ENCODE measurements at regions not wholly inside any gene's neighbourhood (a gene's known extent, or its start where the extent isn't known, plus 50 kb on each side); places are given as distances from the start of the nearest gene placed in this dataset.
A peak's percentile ranks its signal among the peaks of the same experiment; 100 is the strongest.

DNA sequence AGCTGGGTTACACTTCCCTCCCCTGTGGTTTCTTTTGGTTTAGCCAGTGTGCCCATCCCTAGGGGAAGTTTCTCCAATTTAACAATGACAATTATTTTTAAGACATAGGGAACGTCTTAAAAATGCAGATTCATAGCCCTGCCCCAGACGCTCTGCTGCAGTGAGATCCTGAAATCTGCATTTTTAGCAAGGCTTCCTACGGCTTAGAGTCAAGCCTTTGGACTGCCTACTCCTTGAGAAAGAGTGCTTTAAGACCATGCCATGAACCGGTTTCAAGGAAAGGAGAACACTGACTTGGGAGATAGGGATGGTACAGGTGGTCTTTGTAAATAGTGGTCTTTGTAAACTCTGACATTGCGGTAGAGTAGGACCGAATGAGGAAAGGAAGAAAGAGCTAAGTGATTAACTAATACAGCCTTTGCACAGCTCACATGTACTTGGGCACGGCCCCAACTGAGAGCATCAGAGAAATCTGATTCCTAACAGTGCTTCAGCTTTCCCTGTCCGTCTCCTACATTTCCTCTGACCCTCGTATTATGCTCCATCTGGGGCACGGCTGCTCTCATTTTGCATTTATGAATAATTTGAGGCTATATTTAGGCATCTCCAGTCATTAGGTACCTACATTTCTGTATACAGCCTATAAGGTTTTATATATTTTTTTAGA lies 217.6 kb upstream of the TANK start:
- no peak for DNase-seq

DNA sequence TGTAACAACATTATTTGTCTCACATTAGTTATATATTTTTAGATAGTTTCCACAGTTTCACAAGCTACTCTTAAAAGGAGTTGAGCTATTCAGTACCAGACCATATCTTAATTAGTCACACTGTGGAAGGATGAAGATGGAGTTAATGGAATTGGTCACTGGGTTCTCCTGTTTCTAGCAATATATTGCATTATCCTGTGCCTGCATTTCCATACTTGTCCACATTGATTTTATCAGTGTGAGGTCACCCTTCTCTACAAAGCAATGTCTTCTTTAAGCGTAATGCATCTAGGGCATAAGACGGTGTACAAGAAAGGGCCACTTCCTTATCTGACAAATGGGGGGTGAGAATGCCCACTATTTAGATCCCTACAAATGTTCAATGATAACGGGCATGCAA lies 216.8 kb upstream of the TANK start:
- DNase-seq = no peak

DNA sequence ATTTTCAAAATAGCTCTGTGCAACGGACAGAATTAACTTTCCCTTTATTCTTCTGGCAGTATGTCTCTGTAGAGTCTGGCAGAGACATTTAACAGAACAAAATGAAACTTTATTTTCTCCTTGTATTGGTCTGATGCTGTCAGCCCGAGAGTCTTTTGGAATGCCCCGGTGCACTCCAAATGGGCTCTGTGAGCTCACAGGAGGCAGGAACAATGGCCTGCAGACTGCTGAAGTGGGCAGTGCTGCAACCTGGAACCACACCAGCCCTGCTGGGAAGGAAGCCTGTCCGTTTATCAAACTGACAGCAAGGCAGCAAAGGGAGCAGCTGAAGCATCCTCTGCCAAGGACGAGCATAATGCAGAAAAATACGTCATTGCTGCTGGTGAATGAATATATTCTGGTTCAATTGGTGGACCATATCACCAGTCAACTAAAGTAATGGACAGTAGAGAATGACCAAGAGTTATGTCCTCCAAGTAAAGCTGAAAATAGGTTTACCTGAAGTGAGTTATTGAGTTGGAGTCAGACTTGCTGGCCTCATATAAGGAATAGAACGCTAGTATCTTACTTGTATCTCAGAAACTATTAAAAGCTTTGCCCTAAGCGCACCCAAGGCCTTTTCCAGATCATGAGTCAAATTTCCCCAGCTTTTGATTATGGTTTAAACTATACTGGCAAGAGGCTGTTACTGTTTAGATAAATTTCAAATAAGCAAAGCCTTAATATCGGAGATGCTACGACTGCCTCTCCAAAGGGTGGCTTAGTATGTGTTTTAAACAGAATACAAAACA lies 207.6 kb upstream of the TANK start:
- peak in 5 of 56 donors; percentile 3 to 29 (median 9) for DNase-seq

DNA sequence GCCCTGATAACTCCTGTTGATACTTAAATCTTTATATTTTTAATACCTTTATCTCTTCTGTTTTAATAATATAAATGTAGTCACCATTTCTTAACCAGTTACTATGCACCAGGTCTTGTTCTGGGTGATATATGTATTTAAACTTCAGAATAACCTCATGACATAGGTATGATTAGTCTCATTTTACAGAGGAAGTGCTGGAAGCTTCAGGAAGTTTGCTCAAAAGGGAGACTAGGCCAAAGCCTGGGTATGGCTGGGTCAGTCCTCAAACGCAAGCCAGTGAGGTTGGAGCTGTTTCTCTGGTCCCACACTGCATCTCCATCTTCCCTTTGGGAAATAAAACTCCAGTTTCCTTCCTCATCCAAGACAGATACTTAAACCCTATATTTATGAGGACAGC lies 204.7 kb upstream of the TANK start:
- DNase-seq = no peak

DNA sequence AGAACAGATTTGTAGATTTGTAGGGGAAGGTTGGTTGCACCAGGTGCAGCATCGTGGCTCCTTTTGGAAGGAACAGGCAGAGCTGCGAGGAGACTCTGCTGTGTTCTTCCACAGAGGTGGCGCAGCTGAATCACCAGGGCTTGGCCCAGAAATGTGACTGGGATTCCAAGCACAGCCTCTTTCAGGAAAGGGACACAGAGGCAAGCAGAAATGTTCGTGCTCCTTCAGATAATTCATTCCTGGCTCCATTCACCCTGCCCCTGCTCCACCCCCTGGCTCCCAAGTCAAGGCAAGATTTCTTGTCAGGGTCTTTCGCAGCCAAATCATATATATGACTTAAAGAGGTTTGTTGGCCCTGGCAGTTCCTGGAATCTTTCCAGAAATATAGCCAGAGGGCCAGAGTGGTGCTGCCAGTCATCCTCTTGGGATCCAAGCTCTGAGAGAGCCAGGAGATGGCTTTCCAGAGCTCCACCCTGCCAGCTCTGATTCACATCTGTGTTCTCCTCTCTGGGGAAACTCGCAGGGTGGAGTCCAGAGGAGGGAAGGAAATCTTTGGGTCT lies 203.9 kb upstream of the TANK start:
- peak in 2 of 56 donors; percentile 2 to 8 for DNase-seq

DNA sequence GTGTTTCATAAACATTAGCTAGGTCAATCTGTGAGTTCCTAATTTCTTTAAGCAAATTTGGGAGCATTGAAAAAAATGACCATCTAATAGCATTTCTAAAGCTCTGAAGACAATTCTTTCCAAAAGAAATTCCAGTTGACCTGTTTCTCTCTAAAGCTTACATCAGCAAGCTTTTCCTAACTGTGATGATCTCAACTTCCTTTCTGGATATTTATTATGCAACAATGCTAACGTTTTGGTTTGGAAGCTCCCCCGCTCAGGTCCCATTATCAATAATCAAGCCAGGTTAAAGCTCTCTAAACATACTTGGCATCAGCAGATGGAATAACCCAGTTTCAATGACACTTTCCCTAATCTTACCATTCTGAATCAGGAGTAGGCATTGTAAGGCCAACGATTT lies 196.3 kb upstream of the TANK start:
- no peak for DNase-seq

DNA sequence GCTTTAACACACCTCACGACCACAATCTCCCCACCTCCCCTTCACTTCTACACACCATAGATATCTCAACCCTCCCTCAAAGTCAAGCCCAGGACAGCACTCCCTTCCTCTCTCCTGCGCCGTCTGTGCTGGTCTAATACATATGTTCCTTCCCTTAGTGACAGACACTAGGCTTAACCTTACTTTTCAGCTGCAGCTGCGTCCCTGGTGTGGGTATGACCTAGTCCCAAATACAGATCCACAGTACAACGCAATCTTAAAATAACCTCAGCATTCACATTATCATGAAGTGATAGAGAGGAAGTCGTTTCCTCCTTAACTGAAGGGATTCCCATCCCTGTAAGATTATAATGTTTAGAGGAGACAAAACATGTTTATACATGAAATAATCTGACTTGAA lies 192.7 kb upstream of the TANK start:
- no peak for DNase-seq

DNA sequence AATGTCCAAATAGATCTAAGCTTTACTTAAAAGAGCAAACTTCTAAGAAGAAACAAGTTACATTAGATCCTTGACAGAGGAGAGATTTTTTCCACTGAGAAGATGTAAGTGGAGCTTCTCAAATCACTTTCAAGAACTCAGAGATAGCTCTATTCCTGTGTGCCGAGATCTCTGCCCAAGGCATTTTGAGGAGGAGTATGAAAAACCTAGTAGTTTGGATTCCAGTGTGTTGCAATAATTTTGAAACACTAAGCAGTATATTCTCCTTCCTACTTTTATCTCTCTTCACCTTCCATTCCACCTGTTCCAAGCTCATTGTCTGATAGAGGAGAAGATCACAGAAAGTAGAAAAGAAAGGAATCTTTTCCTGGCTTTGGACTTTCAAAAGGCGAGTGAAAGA lies 192.0 kb upstream of the TANK start:
- DNase-seq = no peak

DNA sequence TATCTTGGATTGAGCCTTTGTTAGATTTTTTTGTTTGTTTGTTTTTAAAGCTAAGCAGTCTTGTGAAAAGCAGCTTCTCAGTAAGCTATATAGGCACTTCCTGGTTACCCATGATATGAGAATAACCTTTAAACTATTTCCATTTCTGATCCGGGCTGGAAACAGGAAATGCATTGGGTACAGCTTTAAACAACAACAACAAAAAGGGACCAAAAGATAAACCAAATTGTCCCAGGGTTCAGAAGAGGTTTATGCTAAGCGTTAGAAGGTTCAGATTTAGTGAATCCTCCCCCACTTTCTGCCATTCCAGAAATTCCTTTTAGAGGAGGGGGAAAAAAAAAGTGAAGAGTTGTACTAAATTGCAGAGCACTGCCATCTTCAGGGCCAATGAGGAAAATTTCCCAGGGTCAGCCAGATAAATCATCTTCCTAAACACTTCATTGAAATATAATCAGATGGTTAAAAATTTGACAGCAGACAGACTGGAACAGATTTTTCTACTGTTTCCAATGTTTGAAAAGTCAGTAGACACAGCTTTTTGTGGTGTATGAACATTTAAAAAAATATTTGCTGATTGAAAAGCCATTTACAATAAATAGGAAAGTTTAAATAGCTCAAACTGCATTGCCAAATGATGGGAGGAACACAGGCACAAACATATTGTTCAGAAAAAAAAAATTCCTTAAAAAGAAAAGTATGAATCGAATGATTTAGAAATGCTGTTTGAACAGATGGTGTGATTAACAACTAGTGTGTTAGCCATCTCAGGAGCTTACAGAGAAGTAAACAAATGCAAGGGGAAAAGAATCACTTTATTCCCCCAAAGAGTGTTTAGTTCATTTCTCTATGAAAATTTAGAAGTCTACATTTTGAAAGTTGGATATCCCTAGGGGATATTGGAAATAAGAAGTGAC lies 189.9 kb upstream of the TANK start:
- no peak for DNase-seq

DNA sequence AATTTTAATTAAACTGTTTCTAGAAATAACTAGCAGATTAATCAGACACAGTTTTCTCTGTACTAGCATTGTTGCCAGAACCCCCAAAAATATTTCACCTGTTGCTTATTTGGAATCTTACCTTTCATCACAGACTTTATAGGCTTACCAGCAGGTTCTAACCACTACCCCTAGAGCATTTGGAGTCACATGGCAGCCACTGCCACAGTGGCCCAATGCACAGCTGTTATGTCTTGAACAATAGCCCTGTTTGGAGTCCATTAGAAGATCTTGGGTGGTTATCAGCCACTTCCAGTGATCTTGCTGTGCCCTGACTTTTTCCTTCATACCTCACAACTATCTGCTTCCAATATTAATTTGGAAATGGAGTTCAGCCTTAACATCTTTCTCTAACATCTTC lies 186.2 kb upstream of the TANK start:
- DNase-seq = no peak

DNA sequence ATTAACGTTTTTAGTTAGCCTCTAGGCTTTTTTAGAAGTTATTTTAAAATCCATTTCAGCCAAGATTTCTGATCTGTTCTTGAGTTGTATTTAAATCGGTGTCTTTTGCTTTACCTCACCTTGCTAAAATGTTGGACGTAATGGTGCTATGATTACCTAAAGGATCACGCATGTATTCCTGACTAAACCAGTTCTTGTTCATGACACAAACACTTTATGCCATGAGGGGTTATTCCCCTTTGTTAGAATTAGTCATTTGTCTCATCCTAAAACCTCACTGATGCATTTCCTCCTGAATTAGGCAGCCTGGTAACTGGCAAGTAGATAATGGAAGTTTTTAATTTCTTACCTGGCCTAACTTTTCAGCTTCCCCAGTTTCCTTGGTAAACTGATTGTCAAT lies 185.4 kb upstream of the TANK start:
- DNase-seq = no peak

DNA sequence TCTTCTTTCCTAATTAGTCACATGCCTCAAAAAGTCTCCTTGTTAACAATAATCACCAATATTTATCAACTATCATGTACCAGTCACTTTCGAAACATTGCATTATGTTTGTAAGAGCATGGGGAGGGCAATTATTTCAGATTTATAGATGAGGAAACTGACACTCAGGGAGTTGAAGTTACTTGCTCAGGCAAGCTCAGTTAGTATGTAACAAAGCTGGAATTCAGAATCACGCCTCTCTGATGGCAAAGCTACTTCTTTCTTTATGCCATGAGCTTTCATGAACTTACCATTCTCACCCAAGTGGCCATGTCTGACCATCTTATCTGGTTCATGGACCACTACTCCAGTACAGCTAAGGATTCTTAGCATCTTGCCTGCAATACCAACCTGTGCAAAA lies 183.4 kb upstream of the TANK start:
- DNase-seq = no peak

DNA sequence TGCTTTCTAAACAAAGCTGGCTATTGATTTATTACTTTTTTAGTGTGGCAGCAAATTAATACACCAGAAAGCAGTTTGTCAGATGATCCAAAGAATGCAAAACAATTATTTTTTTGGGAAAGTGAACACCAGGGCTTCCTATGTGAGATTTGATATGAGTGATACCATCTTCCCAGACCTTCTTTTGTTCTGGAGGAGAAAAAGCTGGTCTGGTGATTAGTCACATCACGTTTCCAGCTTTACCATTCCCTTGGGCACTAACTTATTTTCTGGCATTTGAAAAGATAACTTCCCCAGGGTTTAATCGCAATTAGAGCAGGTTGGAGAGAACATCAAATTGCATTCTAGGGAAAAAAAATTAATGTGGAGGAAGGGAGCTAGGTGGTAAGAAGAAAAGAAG lies 182.9 kb upstream of the TANK start:
- DNase-seq = no peak

DNA sequence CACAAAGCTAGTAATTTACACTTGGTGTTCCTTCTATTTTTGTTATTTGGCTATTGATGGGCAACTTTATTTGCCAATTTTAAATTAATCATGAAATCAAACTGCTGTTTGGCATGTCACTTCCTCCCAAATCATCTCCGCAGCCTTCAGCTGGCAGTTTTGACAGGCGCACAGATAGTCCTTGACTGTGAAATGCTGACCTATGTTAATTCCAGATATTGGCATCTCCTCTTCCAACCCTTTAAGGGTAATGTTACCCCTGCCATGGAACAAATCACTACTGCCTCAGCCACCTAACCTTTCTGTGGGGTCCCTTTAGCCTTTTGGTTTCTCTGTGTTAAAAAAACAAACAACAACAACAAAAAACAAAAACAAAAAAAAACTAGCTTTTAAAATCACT lies 182.4 kb upstream of the TANK start:
- DNase-seq = no peak

DNA sequence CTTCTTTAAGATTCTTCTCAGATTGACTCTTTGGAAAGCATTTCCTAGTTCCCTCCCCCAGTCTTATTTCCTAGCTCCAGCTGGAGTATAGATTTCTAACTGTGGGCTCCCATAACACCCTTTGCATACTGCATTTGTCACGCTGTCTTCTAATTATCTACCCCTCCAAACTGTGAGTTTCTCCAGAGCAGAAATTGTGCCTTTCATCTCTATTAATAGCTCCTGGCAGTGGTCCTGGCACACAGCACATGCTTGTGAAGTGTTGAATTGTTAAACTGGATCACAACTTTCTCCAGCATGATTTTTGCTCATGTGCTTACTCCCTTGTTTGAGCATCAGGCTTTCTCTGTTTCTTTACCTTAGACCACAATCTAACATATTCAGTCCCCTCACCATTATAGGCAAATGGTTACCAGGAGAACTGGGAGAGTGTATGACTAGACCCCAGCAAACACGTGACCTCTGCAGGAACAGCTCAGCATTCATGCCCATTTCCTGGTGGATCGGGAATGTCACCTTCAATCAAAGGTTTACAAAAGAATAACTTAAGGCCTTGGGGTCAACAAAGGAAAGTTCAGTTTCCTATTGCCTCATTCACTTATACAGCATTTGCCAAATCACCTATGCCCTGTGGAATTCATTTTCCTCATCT lies 175.7 kb upstream of the TANK start:
- DNase-seq = peak in 1 of 56 donors; percentile 0

DNA sequence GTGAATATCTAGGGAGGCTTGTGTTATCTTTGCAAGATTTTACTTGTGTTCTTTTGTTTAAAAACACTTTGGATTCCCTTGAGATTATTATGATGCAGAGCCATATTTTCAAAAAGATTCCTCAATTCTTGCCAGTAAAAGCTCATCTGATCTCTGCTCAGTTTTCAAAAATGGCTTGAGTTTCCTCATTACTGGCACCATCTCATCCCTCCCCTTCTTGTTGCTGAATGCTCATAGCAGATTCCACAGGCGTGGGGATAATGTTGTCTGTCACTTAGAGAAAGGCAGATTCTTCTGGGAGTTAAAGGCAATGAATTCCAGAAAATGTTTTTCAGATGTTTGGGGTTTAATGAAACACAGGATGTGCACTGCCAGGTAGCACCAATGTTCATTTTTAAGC lies 170.4 kb upstream of the TANK start:
- no peak for DNase-seq

DNA sequence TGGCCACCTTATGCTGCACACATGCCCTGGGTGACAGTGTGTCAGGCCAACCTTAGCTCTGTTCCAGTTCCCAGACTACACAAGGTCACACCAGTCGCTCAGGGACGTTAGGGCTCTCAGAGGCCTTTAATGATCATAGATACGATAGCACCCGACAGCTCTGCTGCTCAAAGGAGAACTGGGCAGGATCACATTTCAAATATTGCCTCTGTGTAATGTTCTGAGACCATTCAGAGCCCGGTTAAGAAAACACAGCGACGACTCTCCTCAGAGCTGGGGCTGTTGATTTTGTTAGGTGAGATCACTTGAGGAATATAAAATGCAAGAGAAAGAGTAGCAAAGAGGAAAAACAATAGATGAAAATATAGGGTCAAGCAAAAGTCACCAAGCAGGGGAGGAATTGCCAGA lies 166.6 kb upstream of the TANK start:
- no peak for DNase-seq

DNA sequence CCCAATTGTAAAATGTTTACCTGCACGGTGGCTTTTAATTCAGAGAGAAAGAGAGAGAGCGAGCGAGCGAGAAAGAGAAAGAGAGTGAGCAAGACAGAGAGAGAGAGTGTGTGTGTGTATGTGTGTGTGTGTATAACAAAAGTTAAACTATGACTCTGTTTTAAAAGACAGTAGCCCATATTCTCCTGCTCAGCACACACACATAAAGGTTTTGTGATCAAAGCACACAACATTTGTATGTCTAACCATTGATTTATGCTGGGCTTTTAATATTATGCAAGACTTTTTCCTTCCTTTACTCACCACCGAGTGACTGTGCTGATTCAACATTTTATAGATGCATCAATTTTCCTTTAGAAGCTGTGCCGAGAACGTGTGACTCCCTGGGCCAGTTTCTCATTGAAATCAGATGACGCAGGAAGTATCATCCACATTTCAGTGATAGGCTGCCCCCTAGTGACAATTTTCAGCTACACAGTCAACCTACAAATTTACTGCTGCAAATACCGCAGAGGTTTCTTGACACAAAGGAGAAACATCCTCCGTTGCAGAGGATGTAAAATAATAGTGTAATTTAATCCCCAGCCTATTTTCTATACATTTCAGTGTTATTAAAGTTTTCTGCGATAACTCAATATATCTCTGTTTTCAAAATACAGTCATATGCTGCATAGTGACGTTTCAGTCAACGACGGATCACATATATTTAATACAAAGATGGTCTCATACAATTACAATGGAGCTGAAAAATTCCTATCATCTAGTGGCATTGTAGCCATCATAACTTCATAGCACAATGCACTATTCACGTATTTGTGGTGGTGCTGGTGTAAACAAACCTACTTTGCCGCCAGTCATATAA lies 165.9 kb upstream of the TANK start:
- DNase-seq = peak in 47 of 56 donors; percentile 1 to 81 (median 39)

DNA sequence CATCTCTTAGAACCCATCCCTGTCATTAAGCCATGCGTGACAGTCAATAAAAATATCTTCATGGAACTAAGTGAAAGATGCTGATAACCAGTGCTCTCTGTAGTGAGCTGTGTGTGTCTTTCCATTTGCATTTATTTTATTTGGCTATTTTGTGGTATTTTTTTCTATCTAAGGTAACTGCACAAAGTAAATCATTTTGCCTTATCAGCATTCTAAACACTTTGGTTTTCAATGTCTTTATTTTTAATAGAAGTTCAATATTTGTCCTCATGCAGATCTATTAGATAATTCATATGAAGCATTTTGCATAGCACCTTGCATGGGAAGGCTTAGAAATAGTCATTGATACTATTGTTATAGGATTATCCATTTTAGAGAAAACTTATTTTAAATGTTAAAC lies 163.6 kb upstream of the TANK start:
- no peak for DNase-seq

DNA sequence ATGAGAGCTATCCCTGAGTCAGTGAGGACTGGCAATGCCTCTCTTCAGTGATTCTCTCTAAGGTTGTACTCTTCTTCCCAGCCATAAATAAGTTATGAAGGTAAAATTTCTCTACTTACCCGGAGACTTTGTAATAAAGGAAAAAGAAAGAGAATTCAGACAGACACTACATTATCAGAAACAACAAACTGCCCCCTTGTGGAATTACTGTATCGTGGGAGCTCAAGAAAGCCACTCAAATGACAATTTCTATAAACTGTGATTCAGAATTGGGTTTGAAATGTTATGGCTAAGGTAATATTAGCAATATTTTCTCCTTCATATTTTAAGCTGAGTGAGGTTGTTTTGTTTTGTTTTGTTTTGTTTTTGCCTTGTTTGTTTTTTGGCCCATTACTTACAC lies 155.8 kb upstream of the TANK start:
- DNase-seq = no peak
